Tibial nerve (tissue), 4 donors: ENCODE measurements at regions not wholly inside any gene's neighbourhood (a gene's known extent, or its start where the extent isn't known, plus 50 kb on each side); places are given as distances from the start of the nearest gene placed in this dataset.
"Not testable (repeated sequence)": the region's sequence is repeated elsewhere in the genome, so short reads cannot be mapped to it uniquely, and the experiment has no call there.

Experiments used
- DNase-seq, 2 donors: peaks; one replicate each; pipeline ENCODE4 v3.0.0-alpha.2; 2019; ENCODE audit warnings: low spot score in 2 of 2
- H3K27ac ChIP-seq, 4 donors: fragments of 200-600 bp; sonication (generic) in 3 of 4; one replicate each; pipeline ENCODE4 v1.5.1; 2017 to 2019; ENCODE audit warnings: mild to moderate bottlenecking in 1 of 4
- H3K27me3 ChIP-seq, 2 donors: fragments of 200-600 bp; sonication (generic) in 1 of 2; one replicate each; pipeline versions ENCODE4 v1.5.1 to v1.6.0; 2017 to 2019
- H3K36me3 ChIP-seq, 3 donors: fragments of 200-600 bp; sonication (generic); one replicate each; pipeline ENCODE4 v1.5.1; 2018 to 2019
- H3K4me1 ChIP-seq, 4 donors: fragments of 200-600 bp; sonication (generic) in 3 of 4; one replicate each; pipeline ENCODE4 v1.5.1; 2017 to 2019
- H3K4me3 ChIP-seq, 4 donors: fragments of 200-600 bp; sonication (generic) in 3 of 4; one replicate each; pipeline ENCODE4 v1.5.1; 2017 to 2019; ENCODE audit warnings: mild to moderate bottlenecking in 1 of 4, moderate library complexity in 1 of 4
- H3K9me3 ChIP-seq, 4 donors: fragments of 200-600 bp; sonication (generic) in 3 of 4; one replicate each; pipeline ENCODE4 v1.5.1; 2017 to 2019
- CTCF ChIP-seq, 5 experiments: fragments of 200-600 bp in 3 of 5; fragments of 450-650 bp in 2 of 5; sonication (generic) in 3 of 5; IDR thresholded peaks; one replicate each; pipeline ENCODE4 v1.5.1; 2016 to 2019; ENCODE audit warnings: antibody characterized with exemption in 5 of 5, mild to moderate bottlenecking in 3 of 5, moderate library complexity in 2 of 5
- EP300 ChIP-seq, 2 donors: sonication (generic); formaldehyde crosslinking; IDR thresholded peaks; one replicate each; pipeline ENCODE4 v1.6.1; 2017; ENCODE audit warnings: antibody characterized with exemption in 2 of 2, mild to moderate bottlenecking in 1 of 2
- POLR2A ChIP-seq, 2 donors: fragments of 450-650 bp; IDR thresholded peaks; one replicate each; pipeline ENCODE4 v1.6.1; 2017; ENCODE audit warnings: antibody characterized with exemption in 2 of 2, mild to moderate bottlenecking in 2 of 2, moderate library complexity in 2 of 2
- WGBS, 2 donors: methylation state at CpG; one replicate each; pipeline ENCODE4 v1.1.5; 2018; 5-methylcytosine and 5-hydroxymethylcytosine counted together

- DNase-seq = no peak
- Histone ChIP-seq H3K4me1 (peaks cover 0 to 6% (median 0%) of the 10 kb centered on the region in 4 donors), H3K9me3 (no peaks in the 10 kb centered on the region), H3K27ac (no peak overlapping the region), H3K36me3 (no peaks in the 10 kb centered on the region), H3K27me3 (no peaks in the 10 kb centered on the region), H3K4me3 (no peak overlapping the region)
- WGBS, 2 donors = 51 to 65% methylated on average over 1 of the region's 1 CpG
- TF ChIP-seq POLR2A (IDR thresholded peaks at IDR 0.05) (no peak), EP300 (IDR thresholded peaks at IDR 0.05) (no peak)
These were observed 105.2 kb upstream of the GPR141 start for GRCh38 chr7:37578350-37578749.

- DNase-seq = no peak
- H3K9me3 ChIP-seq = no peaks in the 10 kb centered on the region
- no peaks in the 10 kb centered on the region for H3K36me3 ChIP-seq
- no peak for TF ChIP-seq CTCF (IDR thresholded peaks at IDR 0.05)
- no peak for TF ChIP-seq POLR2A (IDR thresholded peaks at IDR 0.05)
- no peak for TF ChIP-seq EP300 (IDR thresholded peaks at IDR 0.05)
- H3K27ac ChIP-seq = no peak overlapping the region
- WGBS, 2 donors = 82 to 87% methylated on average over 3 of the region's 3 CpGs
- no peaks in the 10 kb centered on the region for H3K27me3 ChIP-seq
- peaks cover 0 to 6% (median 0%) of the 10 kb centered on the region in 4 donors for H3K4me1 ChIP-seq
- H3K4me3 ChIP-seq = no peak overlapping the region
These were observed 103.2 kb upstream of the GPR141 start for GRCh38 chr7:37580376-37580775.

- H3K36me3 ChIP-seq, H3K4me1 ChIP-seq, H3K4me3 ChIP-seq, H3K27me3 ChIP-seq, DNase-seq, H3K27ac ChIP-seq, H3K9me3 ChIP-seq: not testable (repeated sequence)
- 74 to 78% methylated on average over 4 of the region's 4 CpGs for WGBS, 2 donors
These were observed 98.7 kb upstream of the GPR141 start for GRCh38 chr7:37584651-37585463.

GRCh38 chr7:37590824-37591223 lies 92.7 kb upstream of the GPR141 start:
- TF ChIP-seq CTCF (IDR thresholded peaks at IDR 0.05) = no peak
- no peak for TF ChIP-seq EP300 (IDR thresholded peaks at IDR 0.05)
- no peak for TF ChIP-seq POLR2A (IDR thresholded peaks at IDR 0.05)
- WGBS, 2 donors = 79 to 84% methylated on average over 4 of the region's 4 CpGs
- Histone ChIP-seq H3K4me3 (no peak overlapping the region), H3K36me3 (no peaks in the 10 kb centered on the region), H3K27me3 (no peaks in the 10 kb centered on the region), H3K4me1 (no peaks in the 10 kb centered on the region), H3K9me3 (peaks cover 0 to 5% (median 0%) of the 10 kb centered on the region in 4 donors), H3K27ac (no peak overlapping the region)
- no peak for DNase-seq

- Histone ChIP-seq H3K4me1 (no peaks in the 10 kb centered on the region), H3K27ac (no peak overlapping the region), H3K4me3 (no peak overlapping the region), H3K9me3 (peaks cover 0 to 17% (median 0%) of the 10 kb centered on the region in 4 donors), H3K27me3 (no peaks in the 10 kb centered on the region), H3K36me3 (no peaks in the 10 kb centered on the region)
- TF ChIP-seq EP300 (IDR thresholded peaks at IDR 0.05) = no peak
- TF ChIP-seq POLR2A (IDR thresholded peaks at IDR 0.05) = no peak
- no peak for TF ChIP-seq CTCF (IDR thresholded peaks at IDR 0.05)
- 63 to 74% methylated on average over 2 of the region's 2 CpGs for WGBS, 2 donors
- no peak for DNase-seq
These were observed 91.2 kb upstream of the GPR141 start for GRCh38 chr7:37592366-37592765.

- Histone ChIP-seq H3K4me3 (no peak overlapping the region), H3K4me1 (no peaks in the 10 kb centered on the region), H3K36me3 (no peaks in the 10 kb centered on the region), H3K27ac (no peak overlapping the region), H3K9me3 (peaks cover 0 to 17% (median 0%) of the 10 kb centered on the region in 4 donors), H3K27me3 (no peaks in the 10 kb centered on the region)
- DNase-seq = no peak
- WGBS, 2 donors = 50 to 84% methylated on average over 1 of the region's 1 CpG
- TF ChIP-seq EP300 (IDR thresholded peaks at IDR 0.05) = no peak
- no peak for TF ChIP-seq POLR2A (IDR thresholded peaks at IDR 0.05)
- TF ChIP-seq CTCF (IDR thresholded peaks at IDR 0.05) = no peak
These were observed 89.0 kb upstream of the GPR141 start for GRCh38 chr7:37594602-37595001.
